Left ventricle myocardium superior (tissue), 1 donor: ENCODE measurements at regions not wholly inside any gene's neighbourhood (a gene's known extent, or its start where the extent isn't known, plus 50 kb on each side); places are given as distances from the start of the nearest gene placed in this dataset.
A peak's percentile ranks its signal among the peaks of the same experiment; 100 is the strongest.

ENCODE experiments used
- ATAC-seq: fragments of 200-7000 bp; cut with Tn5 transposase; one replicate; pipeline ENCODE4 v1.9.1; 2020; ENCODE audit warnings: mild to moderate bottlenecking, moderate library complexity
- DNase-seq: peaks from one replicate; pipeline ENCODE4 v3.0.0-alpha.2; 2020
- intact Hi-C: fragments of 100-400 bp; cut with micrococcal nuclease; formaldehyde crosslinking; loops from one replicate; pipeline ENCODE4 v1.11.0; 2022
- donor health status: DM: no; HTN: yes; CAD: no; lungs with severe emphysema.

DNA sequence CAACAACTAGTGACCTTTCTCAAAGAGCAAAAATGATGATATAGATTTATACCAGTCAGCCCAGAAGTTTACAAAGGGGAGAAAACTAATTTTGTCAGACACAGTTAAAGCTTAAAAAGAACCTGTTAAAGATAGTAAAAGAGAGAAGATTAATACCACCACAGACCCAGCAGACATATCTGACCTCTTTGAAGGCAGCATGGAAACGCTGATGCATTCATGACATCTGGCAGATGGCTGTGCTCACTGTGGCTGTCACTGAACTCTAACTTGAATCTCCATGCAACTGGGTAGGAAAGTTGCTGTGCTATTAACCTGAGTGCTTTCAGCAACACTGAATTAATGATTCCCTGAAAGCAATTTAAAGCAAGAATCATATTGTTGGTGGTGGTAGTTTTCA lies 159.8 kb upstream of the PRDM1 start:
- ATAC-seq (no peak), DNase-seq (no peak)
- intact Hi-C loops, result no loop called here

DNA sequence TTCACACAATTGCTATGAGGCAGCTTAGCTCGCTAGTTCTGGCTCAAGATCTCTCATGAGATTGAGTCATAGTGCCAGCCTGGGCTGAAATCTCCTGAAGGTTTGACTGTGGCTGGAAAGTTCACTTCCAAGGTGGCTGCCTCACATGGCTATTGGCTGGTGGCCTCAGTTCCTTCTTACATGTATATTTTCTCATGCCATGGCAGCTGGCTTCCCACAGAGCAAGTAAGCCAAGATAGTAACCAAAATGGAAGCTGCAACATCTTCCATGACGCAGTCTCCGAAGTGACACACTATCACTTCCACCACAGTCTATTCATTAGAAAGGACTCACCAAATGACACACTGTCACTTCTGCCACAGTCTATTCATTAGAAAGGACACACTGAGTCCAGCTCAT lies 160.4 kb upstream of the PRDM1 start:
- intact Hi-C loops, result no loop called here
- ATAC-seq, result no peak
- no peak for DNase-seq

DNA sequence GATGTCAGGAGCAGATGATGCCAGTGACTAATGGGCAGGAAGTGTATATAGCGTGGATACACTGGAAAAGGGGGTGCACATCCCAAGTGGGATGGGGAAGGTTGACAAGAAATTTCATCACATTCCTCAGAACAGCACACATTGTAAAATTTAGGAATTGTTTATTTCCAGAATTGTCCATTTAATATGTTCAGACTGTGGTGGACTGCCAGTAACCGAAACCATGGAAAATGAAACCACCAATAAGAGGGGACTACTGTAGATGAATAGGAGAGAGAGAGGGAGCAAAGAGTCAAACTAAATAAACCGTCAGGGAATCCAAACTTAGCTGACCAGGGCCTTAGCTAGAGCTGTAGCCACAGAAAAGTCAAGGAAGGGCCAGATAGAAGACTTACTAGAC lies 164.4 kb upstream of the PRDM1 start:
- no peak for ATAC-seq
- intact Hi-C loops, result no loop called here
- no peak for DNase-seq

DNA sequence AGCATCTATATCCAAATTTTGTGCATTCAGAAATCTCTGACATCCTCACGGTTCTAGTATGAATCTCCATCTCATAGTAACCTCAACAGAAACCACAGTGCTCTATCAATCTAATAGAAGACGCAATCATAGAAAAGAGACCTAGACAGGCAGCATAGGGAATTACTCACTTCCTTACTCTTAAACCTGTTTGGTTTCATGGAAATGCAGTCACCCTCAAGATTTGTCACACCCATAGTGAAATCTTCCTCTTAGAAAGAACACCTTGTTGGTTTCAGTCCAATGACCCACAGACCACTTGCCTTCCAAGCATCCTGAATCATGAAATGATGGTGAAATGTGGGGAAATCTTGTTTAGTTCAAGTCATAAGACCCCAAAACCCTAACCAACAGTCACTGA lies 166.1 kb upstream of the PRDM1 start:
- ATAC-seq (no peak), DNase-seq (no peak)
- intact Hi-C loops, result no loop called here

DNA sequence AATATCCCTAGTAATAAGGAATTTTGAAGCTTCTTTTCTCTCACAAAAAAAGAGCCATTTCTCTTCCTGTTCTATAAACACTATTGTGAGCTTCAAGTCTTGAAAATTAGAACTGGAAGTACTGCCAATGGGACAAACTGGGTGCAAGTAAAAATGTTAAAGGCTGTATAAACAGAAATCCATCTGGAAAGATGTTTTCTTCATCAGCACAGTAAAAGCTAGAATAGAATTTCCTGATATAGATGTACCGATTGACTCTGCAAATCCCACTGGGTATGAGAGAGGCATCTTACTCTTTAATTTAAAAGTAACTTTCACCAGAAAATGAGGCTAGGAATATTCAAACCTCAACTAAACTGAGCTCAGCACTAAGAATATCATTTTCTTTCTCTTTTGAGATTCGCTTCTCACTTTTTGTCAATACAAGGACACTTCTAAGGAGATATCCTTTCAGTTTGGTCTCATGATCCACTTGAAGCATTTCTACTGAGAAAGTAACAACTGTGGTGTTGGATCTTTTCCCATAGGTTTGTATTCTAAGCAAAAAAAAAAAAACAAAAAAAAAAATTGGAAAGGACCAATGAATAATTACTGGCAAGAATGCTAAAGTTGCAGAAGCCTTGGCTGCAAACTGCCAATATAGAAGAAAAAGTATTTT lies 169.0 kb upstream of the PRDM1 start:
- intact Hi-C loops, result no loop called here
- DNase-seq (no peak), ATAC-seq (peak; percentile 86)

DNA sequence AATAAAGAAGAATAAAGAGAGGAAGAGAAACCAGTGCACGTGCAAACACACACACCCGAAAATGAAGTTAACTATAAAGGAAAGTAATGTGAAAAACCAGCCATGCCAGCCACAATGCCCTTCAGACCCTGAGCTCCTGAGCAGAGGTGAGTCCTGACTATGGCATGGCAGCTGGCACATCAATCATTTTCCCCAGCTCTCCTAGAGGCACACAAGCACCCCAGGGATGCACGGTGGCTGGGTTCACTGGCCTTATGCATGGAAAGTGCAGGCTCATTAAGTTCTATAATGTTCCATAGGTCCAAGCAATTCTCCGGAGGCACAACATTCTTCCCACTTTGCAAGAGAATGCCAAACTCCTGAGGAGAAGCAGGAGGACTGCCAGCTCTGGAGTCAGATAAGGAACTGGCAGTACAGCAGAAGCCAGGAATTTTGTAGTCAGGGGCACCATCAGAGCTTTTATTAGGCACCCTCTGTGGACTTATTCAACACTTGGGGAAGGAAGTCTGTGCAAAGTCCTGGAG lies 175.0 kb upstream of the PRDM1 start:
- peak; percentile 92 for ATAC-seq
- intact Hi-C loops, result no loop called here
- peak; percentile 26 for DNase-seq

DNA sequence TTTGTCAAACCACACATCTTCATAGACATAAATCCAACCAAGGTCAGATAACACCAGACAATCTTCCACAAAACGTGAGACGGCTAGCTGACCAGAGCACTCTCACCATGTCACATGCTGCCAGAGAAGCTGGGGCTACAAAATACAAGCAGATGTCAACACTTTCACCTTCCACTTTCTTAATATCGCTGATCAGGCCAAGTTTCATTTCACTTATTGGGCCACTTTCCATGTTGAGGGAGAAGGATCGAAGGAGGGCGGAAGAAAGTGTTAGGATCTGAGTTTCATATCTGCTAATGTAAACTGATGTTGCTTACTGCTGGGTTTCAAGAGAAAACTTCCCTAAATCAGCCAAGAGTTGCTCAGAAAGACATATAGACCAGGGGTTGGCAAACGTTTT lies 177.0 kb upstream of the PRDM1 start:
- ATAC-seq (peak; percentile 61), DNase-seq (no peak)
- intact Hi-C loops, result no loop called here

DNA sequence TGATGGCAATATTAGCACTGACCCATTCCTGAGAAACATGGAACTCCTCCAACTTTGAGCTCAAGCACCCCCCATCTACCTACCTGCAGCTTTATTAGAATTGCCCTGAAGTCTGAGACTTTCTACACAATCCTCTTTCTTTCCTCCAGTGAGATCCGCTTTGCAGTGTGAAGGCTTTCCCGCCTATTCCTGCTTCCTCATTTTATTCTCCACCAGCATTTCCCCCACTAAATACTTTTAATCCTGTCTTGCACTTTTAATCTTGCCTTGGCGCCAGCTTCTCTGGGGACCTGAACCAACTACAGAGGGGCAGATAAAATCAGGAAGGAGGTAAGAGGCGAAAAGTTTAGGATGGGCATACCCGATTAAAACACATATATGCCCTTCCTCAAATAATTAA lies 178.1 kb upstream of the PRDM1 start:
- DNase-seq (no peak), ATAC-seq (no peak)
- intact Hi-C loops, result no loop called here

DNA sequence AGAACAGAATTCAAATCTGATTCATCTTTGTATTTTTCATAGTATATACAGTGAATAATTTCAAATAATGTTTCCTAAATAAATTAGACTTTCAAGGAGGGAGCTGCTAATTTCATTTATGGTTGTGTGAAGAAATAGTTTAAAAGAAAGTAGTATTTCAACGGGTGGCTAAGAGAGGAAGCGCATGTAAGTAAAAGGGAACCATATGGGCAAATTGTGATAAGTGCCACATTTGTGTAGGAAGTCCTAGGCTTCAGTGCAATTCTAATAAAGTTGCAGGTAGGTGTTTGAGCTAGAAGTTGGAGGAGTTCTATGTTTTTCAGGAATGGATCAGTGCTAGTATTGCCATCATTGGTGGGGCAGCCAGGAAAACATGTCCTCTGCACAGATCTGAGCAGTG lies 178.8 kb upstream of the PRDM1 start:
- ATAC-seq, result no peak
- intact Hi-C loops, result no loop called here
- no peak for DNase-seq

DNA sequence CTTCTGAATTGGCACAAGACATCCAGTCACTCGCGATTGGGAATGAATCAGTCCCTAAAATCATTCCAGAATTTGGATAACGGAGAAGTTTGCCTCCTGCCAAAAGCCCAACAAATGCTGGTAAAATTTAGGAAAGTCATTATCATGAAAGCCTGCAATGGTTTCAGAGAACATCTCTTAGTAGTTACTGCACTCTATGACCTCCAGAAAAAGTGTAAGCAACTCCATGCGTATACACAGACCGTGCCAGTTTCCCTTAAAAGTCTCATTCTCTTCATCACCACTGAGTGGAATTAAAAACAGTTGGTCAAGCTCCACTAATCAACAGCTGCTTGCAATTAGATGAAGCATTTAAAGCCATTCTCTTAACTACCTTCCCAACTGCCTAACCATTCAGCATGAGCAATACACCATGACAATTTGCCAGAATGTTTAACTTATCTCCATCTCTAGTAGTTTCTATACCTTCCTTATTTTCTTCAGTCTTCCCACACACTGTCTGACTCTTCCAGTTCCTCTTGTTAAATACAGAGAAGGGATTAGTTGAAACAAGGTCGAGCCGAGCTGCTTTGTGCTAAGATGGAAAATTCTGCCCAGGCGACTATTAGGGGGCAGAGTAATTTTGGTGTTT lies 183.6 kb upstream of the PRDM1 start:
- peak; percentile 70 for ATAC-seq
- no peak for DNase-seq
- intact Hi-C loops, result no loop called here

DNA sequence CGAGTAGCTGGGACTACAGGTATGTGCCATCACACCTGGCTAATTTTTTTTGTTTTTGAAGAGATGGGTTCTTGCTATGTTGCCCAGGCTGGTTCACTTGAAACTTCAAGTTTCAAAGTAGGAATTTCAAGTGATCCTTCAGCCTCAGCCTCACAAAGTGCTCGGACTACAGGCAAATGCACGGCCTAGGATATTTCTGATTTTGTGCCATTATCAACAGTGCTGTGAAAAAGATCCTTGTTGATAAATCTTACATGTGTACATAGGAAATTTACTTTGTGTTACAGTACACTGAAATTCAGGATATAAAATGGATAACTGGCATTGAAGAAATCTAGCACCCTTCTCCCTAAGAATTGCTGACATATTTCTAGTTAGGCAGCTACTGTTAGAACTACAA lies 184.6 kb upstream of the PRDM1 start:
- intact Hi-C loops, result no loop called here
- ATAC-seq (no peak), DNase-seq (no peak)

DNA sequence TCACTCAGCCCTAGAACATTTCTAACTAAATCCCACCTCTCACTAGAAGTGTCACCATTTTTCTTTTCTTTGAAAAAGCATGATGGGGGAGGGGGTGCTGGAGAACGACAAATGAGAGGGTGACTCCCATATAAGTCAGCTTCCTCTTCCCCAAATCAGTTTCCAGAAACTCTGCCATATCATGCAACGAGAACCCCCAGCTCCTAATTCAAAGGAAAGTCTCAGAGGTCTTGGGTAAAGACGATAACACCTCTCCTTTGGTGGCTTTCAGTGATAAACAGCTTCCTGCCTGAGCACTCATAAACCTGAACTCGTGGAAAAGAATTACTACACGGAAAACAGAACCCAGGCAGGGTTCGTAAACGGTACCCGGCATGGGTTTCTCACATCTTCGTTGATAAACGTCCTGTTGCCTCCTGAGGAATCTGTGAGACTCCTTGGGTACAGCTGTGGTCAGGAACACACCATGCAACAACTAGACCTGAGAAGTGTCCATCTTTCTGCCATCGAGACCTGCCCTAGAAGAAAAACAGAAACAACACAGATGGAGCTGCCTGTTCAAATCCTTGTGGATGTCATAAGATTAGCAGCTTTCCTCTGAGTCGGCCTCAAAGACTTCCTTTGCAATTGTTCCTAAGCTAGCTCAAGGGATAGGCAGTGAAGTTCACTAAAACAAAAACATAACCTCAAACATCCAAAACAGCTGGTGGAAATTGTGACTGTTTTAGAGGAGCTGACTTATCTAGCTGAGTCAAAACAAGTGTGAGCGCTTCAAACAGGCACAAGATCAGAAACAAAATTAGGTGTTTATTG lies 185.8 kb upstream of the PRDM1 start:
- intact Hi-C loops, result no loop called here
- DNase-seq (no peak), ATAC-seq (peak; percentile 69)

DNA sequence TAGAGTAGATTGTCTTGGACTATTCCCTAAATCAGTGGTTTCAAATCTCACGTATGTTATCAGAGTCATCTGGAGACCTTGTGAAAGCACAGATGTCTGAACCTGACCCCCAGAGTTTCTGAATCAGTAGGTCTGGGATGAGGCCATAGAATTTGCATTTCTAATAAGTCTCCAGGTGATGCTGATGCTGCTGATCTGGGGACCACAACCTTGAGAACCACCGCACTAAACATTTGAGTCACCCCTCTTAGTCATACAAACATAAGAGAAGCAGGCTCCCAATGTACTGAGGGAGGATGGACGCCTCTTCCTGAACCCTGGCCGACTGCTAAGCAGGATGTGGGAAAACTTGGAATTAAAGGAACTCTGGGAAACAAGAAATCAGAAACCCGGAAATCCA lies 187.8 kb upstream of the PRDM1 start:
- ATAC-seq, result no peak
- no peak for DNase-seq
- intact Hi-C loops, result no loop called here

DNA sequence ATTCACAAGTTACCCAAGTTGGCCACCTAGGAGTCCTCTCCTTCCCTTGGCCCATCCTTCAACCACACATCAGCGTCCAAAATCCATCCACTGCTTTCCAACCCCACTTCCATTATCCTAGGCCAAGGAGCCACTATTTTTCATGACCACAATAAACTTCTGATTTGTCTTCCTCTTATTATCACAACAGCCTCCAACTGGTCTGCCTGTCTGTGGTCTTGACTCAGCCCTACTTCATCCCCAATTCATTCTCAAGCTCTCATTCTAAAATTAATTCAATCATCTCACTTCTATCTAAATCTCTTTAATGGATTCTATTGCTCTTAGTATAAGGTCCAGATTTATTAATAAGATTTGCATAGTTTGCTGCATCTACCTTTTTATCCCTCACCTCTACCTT lies 189.0 kb upstream of the PRDM1 start:
- no peak for ATAC-seq
- intact Hi-C loops, result no loop called here
- no peak for DNase-seq

DNA sequence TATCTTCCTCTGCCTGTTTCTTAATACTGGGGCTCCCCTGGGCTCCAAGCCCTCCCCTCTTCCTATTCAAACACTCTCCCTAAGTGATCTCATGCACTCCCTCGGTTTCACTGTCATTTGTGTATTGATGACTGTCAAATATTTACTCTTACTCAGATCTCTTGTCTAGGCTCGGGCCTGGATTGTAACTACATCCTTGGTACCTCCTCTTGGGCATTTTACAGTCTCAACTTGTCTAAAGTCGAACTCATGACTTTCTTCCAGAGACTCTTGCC lies 189.4 kb upstream of the PRDM1 start:
- DNase-seq (no peak), ATAC-seq (no peak)
- intact Hi-C loops, result no loop called here

DNA sequence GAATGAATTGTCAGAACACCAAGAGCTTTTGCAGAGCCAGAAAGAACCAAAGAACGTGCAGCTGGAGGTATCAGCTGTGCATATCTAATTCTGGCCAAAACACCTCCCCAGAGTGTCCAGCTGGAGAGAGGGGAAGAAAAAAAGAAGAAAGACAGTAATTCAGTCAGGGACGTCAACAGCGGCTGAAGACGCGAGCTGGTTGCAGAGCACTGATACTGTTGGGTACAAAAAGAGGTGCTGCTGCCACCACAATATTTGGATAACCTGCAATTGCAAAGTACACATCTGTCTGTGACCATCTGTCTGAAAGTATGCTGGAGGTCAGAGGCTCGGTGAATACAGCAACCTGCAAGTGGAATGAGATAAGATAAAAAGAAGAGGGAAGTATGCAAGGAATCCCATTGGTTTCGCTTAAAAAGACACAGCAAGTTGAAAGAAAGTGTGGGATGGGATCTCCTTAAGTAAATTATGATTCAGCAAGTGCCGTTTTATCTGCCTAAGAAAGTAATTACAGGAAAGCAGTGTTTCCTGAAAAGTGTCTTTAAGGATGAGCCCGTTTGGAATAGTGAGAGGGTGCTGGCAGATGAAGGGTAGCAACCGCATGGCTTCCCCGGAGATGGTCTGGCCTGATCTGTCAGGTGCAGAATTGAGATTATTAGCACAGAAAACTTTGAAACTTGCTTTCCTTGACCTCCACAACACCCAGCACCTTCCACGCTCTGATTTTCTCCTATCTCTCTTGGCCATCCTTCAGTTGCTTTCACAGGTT lies 189.9 kb upstream of the PRDM1 start:
- peak; percentile 65 for ATAC-seq
- no peak for DNase-seq
- intact Hi-C loops, result no loop called here

DNA sequence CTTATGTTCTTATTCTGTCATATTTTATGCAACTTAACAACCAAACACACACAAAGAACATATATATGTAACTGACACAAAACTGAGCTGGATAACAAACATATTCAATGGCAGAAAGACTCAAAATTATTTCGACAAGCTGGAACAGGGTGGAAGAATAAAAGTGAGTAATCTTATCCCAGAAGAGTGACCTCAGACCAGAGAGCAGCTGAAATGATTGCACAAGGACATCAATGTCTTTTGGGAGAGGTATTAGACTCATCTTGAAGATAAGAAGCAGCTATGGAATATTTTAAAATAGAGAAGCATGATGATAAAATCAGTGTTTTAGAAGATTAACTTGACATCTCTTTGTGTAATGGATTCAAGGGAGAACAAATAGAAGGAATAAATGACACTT lies 191.6 kb upstream of the PRDM1 start:
- DNase-seq (no peak), ATAC-seq (peak; percentile 29)
- intact Hi-C loops, result no loop called here

DNA sequence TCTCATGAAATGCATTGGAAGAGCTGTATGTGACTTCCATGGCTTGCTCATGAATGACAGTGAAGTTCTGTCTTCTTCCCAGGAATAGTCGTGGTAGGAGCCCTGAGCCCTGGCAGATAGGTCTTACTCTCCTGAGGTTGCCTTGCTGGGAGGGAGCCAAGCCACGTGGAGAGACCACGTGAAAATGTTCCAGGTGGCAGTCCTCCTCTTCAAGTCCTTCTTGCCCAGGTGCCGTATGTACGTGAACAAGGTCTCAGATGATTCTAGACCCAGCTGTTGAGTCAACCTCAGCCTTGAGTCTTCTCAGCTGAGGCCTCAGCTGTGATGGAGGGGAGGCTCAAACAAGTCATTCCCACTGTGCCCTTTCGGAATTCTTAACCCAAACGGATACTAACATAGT lies 192.4 kb upstream of the PRDM1 start:
- ATAC-seq (no peak), DNase-seq (no peak)
- intact Hi-C loops, result no loop called here

DNA sequence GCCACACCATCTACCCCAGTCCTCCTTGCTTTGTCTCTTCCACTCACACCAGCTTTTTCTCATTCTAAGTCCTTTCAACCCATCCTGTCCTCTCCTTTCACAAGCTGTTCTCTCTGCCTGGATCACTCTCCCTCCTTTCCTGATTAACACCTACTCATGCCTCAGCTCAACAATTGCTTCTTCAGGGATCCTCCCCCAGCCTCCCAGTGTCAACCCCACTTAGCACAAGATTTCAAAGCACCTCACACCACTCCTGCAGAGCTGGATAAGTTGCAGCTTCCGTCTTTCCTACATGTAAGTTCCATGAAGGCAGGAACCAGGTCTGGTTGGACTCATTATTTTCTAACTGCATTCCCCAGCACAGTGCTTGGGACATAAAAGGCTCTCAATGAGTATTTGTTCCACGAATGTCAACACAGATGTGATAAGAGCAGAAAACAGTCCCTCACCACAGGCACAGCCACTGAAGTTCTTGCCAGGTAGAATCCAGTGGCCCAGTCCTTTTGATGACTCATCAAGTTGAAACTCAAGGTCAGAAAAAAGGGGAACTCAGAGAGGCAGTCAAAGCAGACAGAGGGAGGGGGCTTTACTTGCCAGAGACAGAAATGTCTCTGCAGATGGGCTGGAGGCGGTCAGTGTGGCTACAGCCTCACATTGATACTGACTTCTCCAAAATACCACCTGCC lies 193.4 kb upstream of the PRDM1 start:
- intact Hi-C loops, result no loop called here
- peak; percentile 64 for ATAC-seq
- no peak for DNase-seq
